HS-5 (cell line): ENCODE measurements at regions not wholly inside any gene's neighbourhood (a gene's known extent, or its start where the extent isn't known, plus 50 kb on each side); places are given as distances from the start of the nearest gene placed in this dataset.

Source experiments
- DNase-seq: peaks from one replicate; pipeline ENCODE4 v3.0.0-alpha.2; 2012; ENCODE audit warnings: low read depth

- no peak for DNase-seq
Measured at GRCh38 chr5:56481428-56482357, 248.6 kb upstream of the ANKRD55 start.

DNA sequence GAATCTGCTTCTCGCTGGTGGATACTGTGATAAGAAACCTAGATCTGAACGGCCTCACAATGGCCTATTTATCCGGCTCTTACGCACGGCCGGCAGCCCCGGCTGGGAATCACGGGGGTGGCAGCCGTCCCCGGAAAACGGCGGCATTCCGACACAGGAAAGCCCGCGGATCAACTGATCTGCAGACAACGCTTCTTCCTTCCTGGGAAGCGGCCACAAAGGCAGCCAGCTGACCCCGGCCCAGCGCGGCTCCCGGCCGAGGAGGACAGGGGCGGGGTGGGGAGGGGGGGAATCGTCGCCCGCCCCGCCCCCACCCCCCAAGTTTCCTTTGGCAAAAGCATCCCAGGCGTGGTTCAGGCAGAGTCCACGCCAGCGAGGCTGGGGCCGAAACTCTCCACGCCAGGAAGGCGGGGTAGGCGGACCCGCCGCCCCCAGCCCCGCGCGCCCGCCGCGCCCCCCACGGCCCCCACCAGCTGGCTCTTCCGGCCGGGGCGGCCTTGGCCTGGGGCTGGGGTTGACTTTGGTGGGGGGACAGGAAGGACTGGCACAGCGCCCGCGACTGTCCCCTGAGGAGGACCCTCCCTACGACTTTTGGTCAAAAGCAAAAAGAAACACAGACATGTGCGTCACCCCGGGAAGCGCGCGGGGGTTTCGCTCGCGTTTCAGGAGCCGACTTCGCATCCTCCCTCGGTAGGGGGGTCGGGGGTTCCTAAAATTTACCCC lies 247.7 kb upstream of the ANKRD55 start:
- DNase-seq = no peak

DNA sequence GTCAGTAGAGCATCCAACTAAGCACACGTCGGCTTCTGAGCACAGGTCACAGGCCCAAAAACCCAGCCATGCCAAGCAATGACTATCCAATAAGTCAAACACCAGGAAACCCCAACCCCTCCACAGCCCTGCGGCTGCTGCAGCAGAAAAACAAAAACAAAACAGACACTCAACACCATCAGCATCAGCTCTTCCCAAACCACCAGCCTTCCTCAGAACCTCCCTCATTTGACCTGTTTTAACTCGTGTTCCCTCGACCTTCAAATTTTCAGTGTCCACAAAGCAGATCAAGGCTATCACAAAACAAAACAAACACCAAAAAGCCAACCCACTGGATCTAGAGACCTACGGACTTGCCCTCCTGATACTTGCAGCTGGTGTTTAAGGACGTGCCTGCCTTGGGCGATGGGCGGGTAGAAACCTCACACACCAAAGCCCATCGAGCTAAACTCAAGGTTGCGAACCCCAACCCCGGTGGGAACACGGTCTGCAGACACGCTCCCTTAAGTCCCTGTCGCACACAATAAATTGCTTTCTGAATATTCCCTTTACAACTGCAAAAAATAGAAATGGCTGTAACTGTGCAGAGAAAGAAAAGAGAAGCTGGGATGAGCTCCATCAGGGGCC lies 247.1 kb upstream of the ANKRD55 start:
- DNase-seq = no peak

DNA sequence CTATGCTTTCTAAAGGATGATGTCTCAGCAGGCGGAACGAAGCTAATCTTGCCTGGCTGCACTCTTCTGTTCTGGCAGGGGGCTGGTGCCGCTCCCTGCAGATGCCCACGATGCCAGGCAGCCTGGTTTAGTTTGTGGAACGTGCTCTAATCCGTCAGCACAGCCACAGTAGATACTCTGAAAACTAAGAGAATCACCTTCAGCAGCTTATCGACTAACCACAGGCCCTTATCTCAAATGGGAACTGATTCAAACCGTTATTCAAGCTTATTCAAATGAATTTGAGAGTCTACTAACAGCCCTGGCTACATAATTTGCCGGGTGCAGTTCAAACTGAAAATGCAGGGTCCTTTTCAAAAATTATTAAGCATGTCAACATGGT lies 246.6 kb upstream of the ANKRD55 start:
- DNase-seq = no peak

- no peak for DNase-seq
Measured at GRCh38 chr5:56479126-56479525, 246.0 kb upstream of the ANKRD55 start.

DNA sequence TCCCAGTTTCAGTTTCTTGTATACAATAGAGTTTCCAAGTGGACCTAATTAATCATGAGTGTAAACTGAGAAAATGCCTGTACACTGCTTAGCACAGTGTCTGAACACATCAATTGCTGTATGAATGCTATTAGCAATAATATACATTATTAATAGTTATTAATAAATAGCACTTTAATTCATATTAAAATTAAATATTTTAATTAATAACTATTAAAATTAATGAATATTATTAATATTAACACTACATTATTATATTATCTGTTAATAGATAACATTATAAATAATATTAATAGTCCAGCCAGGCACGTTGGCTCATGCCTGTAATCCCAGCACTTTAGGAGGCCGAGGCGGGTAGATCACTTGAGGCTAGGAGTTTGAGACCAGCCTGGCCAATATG lies 244.9 kb upstream of the ANKRD55 start:
- DNase-seq = no peak

- no peak for DNase-seq
Measured at GRCh38 chr5:56476487-56476856, 243.3 kb upstream of the ANKRD55 start.

GRCh38 chr5:56475689-56476486 lies 242.8 kb upstream of the ANKRD55 start:
- no peak for DNase-seq

DNA sequence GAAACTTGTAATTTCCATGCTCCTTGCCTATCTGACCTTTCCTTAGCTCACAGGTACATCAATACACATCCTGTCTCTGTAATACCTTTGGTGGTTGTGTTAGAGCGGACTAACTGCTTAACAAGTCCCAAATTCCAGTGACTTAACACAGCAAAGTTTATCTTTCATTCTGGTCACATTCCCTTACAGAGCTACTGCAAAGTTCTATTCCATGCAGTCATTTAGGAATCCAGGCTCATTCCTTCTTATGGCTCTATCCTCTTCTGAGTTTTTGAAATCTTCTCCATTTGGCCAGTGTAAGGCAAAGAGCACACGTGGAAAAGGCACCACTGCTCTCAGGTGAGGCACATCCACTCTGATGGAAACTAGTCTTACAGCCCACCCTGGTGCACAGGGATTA lies 238.6 kb upstream of the ANKRD55 start:
- DNase-seq = no peak

GRCh38 chr5:56470007-56470406 lies 236.9 kb upstream of the ANKRD55 start:
- no peak for DNase-seq

DNA sequence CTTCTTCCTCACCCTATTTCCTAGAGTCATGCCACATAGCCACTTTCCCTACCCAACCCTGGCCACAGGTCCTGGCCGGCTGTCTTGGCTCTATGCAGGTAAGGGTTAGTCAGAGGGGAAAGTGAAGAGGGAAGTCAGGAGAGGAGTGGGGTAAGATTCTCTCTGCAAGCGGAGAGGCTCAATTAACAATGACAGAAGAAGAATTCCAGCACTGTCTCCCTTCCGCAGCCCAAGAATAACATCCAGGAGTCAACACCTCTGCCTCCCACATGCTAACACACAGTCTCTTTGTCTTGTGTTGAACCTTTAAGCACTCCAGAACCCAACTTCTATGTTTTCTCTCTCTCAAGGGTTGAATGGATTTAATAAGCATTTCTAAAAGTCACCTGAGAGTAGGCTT lies 235.1 kb upstream of the ANKRD55 start:
- DNase-seq = no peak

- no peak for DNase-seq
Measured at GRCh38 chr5:56467176-56467717, 234.1 kb upstream of the ANKRD55 start.

GRCh38 chr5:56466136-56466816 lies 233.1 kb upstream of the ANKRD55 start:
- DNase-seq = no peak

DNA sequence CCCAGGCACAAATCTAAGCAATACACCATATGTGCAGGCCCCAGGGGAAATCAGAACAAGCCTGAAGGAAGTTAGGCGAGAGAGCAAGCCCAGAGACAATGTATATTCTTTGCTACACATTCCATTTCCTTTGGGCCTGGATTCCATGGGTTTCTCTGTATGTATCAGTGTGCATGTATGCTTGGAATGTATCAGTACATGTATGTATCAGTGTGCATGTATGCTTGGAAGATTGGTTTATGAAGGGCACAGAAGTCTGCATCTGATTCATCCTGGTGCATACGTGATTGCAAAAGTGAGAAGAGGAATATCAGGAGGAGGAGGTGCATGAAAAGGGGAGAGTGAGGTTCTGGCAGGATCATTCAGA lies 232.6 kb upstream of the ANKRD55 start:
- DNase-seq = no peak

DNA sequence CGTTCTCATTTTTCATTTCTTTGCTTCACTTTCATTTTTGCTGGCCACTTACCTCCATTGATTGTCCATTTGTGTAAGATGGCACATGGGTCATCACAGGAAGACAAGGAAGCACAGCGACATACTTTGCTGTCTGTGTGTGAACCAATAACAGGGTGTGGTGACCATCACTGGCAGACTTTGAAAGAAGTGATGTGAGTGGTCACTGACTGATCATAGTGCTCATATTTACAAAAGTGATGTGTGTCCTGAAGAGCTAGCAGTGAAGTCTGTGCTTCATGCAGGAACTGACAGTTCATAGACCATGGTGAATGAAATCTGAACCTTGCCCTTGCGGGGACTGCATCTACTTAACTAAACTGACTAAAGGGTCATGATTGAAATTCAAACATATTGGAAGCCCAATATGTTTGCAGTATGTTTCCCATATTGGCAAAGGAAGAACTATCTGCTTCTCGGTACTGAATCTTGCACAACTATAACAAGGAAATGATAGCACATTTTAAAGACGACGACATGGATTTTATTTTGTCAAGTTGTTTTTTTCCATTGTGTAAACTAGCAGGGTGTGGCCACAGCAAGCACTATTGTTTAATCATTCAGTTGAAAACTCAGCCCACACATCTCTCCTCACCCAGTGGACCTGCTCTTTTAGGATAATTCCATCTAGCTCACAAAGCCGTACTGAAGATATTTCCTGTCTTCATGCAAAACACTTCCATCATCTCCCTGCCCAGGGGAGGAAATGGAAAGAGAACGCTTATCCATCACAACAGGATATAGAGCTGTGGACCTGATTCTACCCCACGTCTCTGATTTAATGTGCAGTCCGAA lies 232.0 kb upstream of the ANKRD55 start:
- DNase-seq = no peak

GRCh38 chr5:56463944-56464571 lies 230.9 kb upstream of the ANKRD55 start:
- DNase-seq = no peak

- no peak for DNase-seq
Measured at GRCh38 chr5:56461584-56461983, 228.5 kb upstream of the ANKRD55 start.

- no peak for DNase-seq
Measured at GRCh38 chr5:56460681-56461191, 227.6 kb upstream of the ANKRD55 start.

- DNase-seq = no peak
Measured at GRCh38 chr5:56460195-56460546, 227.0 kb upstream of the ANKRD55 start.
